AG09309 (cell line): ENCODE measurements at regions not wholly inside any gene's neighbourhood (a gene's known extent, or its start where the extent isn't known, plus 50 kb on each side); places are given as distances from the start of the nearest gene placed in this dataset.

Experiments
- DNase-seq: peaks from one replicate; pipeline ENCODE4 v3.0.0-alpha.2; 2010; ENCODE audit warnings: low read depth
- H3K4me3 ChIP-seq: 2 replicates; pipeline ENCODE4 v1.5.1; 2011; ENCODE audit warnings: mild to moderate bottlenecking, low read depth, low read length, moderate library complexity; ENCODE audit not compliant: control insufficient read depth
- CTCF ChIP-seq: IDR thresholded peaks from 2 replicates; pipeline ENCODE4 v1.5.1; 2011; ENCODE audit warnings: mild to moderate bottlenecking, low read depth, low read length, inconsistent platforms; ENCODE audit not compliant: insufficient read depth, control insufficient read depth; ENCODE audit errors: missing control alignments

- peak; percentile 40 for TF ChIP-seq CTCF
- H3K4me3 ChIP-seq: no peak overlapping the region
- no peak for DNase-seq
Measured at GRCh38 chr6:84549917-84550316, 214.5 kb downstream of the TBX18 start.

DNA sequence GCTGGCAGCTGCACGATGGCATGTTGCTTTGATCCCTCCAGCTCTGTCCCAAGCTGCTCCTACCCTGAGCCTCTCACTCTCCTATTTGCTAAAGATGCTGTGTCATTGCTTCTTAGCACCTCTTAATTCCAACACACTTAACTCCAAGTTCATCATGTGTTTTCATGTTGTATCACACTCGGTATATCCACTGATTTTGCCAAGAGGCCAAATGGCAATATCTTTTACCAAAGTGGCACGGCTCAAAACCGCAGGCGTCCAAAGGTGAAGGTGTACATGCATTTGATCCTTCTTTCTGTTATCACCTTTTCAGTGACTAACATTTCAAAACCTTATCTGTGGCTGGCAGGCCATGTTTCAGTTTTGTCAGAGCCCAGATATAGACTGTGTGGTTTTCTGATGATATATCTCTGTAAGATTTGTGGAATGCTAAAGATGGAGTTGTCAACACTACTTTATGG, 217.0 kb downstream of the TBX18 start:
- DNase-seq: no peak
- no peak for TF ChIP-seq CTCF
- H3K4me3 ChIP-seq: no peak overlapping the region

GRCh38 chr6:84546427-84546914, 217.9 kb downstream of the TBX18 start:
- no peak overlapping the region for H3K4me3 ChIP-seq
- TF ChIP-seq CTCF: no peak
- peak; percentile 27 for DNase-seq

DNA sequence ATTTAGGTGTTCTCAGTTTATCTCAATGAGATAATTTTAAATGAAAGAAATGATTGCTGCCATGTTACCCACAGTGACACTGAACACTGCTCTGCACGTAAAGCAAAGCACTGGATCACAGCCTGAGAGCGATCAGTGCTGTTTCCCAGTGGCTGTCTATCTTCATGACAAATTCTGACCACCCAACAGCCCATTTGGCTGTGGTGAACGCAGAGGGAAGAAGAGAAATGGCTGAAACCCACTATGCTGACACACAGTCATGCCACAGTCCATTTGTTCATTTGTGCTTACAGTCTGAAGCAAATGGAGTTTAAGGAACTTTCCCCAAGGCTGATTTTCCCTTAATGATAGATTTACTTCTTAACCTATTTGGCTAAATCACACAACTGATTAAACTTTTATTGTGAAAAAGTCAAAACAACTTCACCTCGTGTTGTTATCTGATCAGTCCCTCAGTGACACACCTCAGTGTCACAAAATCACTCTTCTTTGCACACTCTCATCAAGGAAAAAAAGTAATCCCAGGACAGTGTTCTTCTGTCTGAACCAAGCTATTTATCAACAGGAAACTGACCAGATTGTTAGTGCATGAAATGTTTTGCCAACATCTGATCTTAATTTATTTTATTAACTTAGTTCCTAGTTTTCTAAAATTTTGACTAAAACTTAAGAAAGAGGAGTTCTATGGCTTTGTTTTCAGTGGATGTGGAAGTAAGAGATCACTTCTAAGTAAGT, 225.1 kb downstream of the TBX18 start:
- no peak for TF ChIP-seq CTCF
- peak; percentile 21 for DNase-seq
- H3K4me3 ChIP-seq: no peak overlapping the region

GRCh38 chr6:84536885-84537638, 227.3 kb downstream of the TBX18 start:
- TF ChIP-seq CTCF: no peak
- DNase-seq: no peak
- H3K4me3 ChIP-seq: no peak overlapping the region

- H3K4me3 ChIP-seq: no peak overlapping the region
- DNase-seq: no peak
- TF ChIP-seq CTCF: no peak
Measured at GRCh38 chr6:84528201-84528600, 236.2 kb downstream of the TBX18 start.
